Hypothalamus (tissue), 51 donors: ENCODE measurements at regions not wholly inside any gene's neighbourhood (a gene's known extent, or its start where the extent isn't known, plus 50 kb on each side); places are given as distances from the start of the nearest gene placed in this dataset.
"Not testable (repeated sequence)": the region's sequence is repeated elsewhere in the genome, so short reads cannot be mapped to it uniquely, and the experiment has no call there.

ENCODE experiments used
- DNase-seq, 51 donors: peaks; one replicate each; lab custom pipeline; 2025; lab: John Stamatoyannopoulos, UW

DNA sequence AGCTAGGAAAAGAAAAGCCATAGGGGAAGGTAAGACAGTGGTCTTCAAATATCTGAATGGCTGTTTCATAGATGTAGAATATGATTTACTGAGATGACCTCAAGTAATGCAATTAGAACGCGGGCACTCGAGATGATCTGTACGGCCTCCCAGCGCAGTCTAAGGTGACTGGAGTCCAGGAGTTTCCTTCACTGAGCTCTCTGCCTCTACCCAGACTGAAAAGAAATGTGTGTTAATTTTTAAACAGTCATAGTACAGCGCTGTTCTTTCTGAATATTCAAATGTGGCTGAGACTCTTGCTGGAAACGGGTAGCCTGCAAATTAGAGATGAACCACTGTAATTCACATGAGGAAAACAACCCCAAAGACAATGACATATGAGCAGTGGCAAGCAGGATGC is 562.4 kb upstream of the AUTS2 start:
- DNase-seq, result no peak

DNA sequence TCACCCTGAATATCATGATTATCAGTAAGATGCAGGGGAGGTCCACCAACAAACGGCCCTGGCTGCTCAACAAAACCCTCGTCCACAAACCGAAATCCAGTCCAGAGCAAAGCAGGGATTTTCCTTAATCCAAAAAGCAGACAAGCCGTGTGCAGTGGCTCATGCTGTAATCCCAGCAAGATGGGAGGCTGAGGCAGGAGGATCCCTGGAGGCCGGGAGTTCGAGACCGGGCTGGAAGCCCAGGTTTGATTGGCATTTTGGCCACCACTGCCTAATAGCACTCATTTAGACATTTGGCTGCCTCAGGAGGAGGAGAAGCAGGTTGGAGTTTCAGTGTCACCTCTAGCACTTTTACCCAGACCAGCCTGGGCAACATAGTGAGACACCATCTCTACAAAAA is 562.0 kb upstream of the AUTS2 start:
- DNase-seq, result no peak

DNA sequence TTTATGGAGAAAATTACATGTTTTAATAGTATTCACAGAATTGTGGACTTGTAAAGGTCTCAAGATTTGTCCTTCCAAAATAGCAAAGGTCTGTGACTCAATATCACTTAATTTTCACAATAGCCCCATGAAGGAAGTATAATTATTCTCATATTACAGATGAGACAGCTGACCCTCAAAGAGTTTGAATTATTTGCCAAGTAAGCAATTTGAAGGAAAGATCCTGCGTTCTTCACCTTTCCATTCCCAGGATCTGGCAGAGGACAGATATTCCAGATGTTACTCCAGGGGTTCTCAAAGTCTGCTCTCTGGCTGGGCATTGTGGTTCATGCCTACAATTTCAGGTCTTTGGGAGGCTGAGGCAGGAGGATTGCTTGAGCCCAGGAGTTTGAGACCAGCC is 559.4 kb upstream of the AUTS2 start:
- no peak for DNase-seq

GRCh38 chr7:69042138-69042537 is 556.1 kb upstream of the AUTS2 start:
- DNase-seq, result no peak

DNA sequence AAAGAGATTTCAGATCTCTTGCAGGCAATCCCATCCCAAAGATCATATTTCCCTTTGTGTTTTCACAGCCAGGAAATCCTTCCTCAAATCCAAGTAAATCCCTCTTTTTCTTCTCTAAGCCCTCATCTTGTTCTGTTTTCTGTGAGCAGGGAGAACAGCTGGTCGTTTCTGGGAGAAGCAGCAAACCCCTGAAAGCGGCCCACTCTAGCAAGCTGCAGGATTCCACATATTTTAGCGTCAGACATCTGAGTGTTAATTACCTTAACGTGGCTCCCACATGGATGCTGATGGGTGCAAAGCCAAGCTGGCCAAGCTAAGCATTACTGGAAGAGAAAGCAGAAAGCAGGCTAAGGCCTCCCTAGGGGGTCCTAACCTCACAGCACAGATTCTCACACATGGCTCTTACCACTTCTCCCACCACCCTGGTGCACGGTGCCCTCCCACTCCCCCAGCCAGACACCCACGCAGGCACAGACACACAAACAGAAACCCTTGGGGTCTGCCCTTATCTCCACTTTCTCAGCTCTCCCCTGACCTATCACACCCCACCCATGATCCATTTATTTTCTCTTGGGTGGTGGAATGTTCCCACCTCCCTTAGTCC is 551.0 kb upstream of the AUTS2 start:
- peak in 1 of 51 donors; percentile 2 for DNase-seq

- DNase-seq, result no peak
These were observed 548.9 kb upstream of the AUTS2 start for GRCh38 chr7:69049326-69049725.

- no peak for DNase-seq
These were observed 545.8 kb upstream of the AUTS2 start for GRCh38 chr7:69052447-69052846.

DNA sequence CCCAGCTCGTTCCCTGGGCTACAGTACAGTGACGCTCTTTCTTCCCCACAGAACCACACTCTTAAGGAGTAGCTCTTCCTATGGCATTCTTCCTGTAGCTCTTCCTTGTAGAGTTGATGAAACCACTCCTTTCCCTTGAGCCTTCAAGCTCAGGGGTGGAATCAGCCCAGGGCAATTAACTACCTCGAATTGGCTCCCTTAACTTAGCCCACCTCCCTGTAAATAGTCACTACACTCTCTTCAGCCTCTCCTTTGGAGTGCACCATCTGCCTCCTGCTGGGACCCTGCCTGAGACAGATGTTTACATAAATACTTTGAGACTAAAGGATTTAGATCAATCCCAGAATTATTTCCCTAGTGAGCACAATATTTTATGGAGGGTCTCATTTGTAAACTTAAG is 537.8 kb upstream of the AUTS2 start:
- DNase-seq, result no peak

- no peak for DNase-seq
These were observed 536.1 kb upstream of the AUTS2 start for GRCh38 chr7:69062020-69062765.

DNA sequence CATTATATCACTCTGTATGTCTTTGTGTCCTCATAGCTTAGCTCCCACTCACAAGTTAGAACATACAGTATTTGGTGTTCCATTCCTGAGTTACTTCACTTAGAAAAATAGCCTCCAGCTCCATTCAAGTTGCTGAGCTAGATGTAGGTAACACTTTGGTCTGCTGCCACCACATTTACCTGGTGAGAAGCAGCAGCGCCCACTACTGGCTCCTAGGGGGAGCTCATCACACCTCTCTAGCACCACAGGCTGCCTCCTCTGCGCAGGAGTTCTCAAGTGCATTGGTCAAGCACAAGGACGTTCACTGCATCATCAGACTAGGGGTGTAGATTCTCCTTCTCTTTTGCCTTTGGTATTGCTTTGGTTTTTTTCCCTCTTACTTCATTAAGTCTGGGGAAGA is 530.9 kb upstream of the AUTS2 start:
- DNase-seq, result no peak

GRCh38 chr7:69070476-69070875 is 527.8 kb upstream of the AUTS2 start:
- no peak for DNase-seq

- DNase-seq, result no peak
These were observed 521.7 kb upstream of the AUTS2 start for GRCh38 chr7:69076566-69076965.

DNA sequence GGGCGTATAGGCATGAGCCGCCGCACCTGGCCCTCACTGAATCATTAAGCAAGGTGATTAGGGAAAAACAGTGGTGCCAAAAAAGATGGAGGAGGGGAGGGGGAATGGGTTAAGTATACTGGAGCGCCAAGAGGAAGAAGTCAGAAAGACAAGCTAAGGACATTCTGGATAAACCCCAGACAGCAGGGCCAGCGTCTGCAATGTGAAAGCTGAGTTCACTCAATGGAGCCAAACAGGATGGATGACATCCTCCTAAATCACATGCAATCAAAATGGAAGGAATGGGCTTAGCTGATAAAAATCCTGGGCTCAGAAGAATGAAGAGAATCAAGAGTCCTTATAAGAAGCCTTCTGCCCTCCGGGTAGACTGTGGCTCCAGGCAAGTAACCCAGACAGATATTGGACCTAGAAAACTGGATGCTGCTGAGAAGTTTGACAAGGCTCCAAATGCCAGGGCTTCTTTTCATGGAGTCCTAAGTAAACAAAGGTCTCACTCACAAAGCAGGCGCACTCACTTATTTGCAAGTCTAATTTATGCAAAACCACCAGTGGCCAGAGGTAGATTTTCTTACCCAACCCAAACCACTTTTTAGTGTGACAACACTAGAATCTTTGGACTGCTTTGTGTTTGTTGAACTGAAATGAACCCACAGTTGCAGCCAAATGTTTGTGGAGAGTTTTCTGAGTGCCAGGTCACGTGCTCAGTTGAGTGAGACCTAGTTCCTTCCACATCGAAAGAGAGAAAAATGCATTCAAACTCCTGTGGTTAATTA is 519.1 kb upstream of the AUTS2 start:
- DNase-seq, result peak in 35 of 51 donors; percentile 1 to 77 (median 29)

- DNase-seq, result not testable (repeated sequence)
These were observed 511.0 kb upstream of the AUTS2 start for GRCh38 chr7:69087281-69087680.

DNA sequence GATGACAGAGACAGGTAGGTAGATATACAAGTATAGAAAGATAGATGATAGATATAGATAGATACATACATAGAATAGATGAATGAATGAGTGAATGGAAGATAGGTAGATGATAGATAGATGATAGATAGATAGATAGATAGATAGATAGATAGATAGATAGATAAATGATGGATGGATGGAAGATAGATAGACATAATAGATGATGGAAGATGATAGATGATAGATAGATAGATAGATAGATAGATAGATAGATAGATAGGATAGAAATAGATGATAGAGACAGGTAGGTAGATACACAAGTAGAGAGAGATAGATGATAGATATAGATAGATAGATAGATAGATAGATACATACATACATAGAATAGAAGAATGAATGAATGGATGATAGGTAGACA is 510.1 kb upstream of the AUTS2 start:
- no peak for DNase-seq

GRCh38 chr7:69090936-69091335 is 507.3 kb upstream of the AUTS2 start:
- DNase-seq, result no peak

DNA sequence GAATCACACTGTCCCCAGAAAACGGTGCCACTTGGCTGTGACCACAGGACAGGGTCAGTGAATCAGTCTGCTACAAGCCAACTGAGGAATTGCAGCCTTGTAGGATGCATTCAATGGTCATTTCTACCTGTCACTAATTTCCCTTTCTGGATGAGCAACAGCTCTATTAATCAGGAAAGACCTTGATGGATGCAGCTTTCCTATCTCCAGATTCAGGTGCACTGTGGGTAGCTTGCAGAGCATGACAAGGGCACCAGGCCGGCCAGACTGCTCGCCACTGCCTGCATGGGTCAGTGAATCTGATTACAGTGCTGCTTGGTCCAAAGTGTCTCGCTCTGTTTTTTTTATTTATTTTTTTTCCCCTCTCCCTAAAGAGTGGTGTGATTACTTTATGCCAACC is 506.8 kb upstream of the AUTS2 start:
- no peak for DNase-seq

DNA sequence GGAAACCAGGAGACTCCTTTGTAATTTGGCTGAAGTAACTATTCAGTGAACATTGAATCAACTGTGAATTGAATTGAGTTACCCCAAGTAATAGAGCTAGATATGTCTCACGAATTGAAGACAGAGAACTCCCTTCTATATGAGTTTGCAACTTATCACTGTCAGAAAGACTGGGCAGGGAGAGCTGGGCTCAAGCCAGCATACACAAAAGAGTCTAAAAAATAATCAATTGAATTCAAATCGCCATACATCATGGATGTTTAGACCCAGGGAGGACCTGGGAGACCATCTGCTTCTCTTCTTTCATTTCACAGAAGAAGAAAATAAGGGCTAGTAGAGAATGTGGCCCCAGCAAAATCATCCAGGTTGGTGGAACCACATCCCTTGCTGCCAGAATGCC is 503.1 kb upstream of the AUTS2 start:
- no peak for DNase-seq

DNA sequence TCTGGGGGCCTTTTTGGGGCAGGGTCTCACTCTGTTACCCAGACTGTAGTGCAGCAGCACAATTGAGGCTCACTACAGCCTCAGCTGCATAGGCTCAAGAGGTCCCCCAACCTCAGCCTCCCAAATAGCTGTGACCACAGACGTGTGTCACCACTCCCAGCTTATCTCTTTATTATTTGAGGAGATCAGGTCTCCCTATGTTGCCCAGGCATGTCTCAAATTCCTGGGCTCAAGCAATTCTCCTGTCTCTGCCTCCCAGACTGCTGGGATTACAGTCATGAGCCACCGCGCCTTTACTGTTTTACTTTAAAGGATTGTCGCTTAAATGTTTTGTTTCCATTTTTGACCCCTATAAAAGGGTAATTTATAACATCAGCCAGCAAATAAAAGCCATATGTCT is 502.6 kb upstream of the AUTS2 start:
- DNase-seq, result no peak

- no peak for DNase-seq
These were observed 494.3 kb upstream of the AUTS2 start for GRCh38 chr7:69104023-69104422.

- DNase-seq, result no peak
These were observed 493.2 kb upstream of the AUTS2 start for GRCh38 chr7:69105092-69105491.

DNA sequence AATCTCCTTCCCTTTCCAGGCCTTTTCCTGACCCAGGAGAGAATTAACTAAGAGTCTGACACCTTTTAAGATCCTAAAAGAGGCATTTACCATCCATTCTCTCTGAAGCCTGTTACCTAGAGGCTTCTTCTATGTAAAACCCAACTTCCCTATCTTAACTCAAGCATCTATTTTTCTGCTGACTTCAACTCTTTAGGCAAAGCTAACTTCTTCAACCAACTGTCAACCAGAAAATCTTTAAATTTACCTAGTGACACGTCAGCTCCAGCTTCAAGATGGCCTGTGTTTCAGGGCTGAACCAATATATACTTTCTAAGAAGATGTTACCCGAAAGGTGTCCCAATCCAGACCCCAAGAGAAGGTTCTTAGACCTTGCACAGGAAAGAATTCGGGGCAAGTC is 492.3 kb upstream of the AUTS2 start:
- no peak for DNase-seq
